Common myeloid progenitor, CD34-positive (primary cell): ENCODE measurements at regions not wholly inside any gene's neighbourhood (a gene's known extent, or its start where the extent isn't known, plus 50 kb on each side); places are given as distances from the start of the nearest gene placed in this dataset.

Source experiments
- CTCF ChIA-PET: fragments of 350-600 bp; sonication (Branson Sonifier 250); formaldehyde crosslinking; loops from one replicate; lab custom pipeline; 2021; ENCODE audit warnings: antibody characterized with exemption; lab: Charles Lee
- POLR2A ChIA-PET: fragments of 350-600 bp; sonication (Branson Sonifier 250); formaldehyde crosslinking; loops from one replicate; lab custom pipeline; 2021; ENCODE audit warnings: antibody characterized with exemption; lab: Charles Lee
- DNase-seq, 3 donors: peaks; one replicate each; pipeline versions ENCODE4 v3.0.0 to v3.0.0-alpha.2; 2013
- H3K27ac ChIP-seq, 2 experiments: 1 replicate in 1 of 2; 2 replicates in 1 of 2; pipeline ENCODE4 v1.7.0; 2013; ENCODE audit warnings: inconsistent platforms in 2 of 2, low read length in 2 of 2, mild to moderate bottlenecking in 2 of 2, low read depth in 1 of 2, moderate library complexity in 1 of 2; ENCODE audit not compliant: severe bottlenecking in 2 of 2, insufficient read depth in 1 of 2, poor library complexity in 1 of 2
- H3K27me3 ChIP-seq, 5 experiments: replicated peaks in 2 of 5; 1 replicate in 3 of 5; 2 replicates in 2 of 5; pipeline versions ENCODE4 v1.6.1 to v1.7.0; 2013; ENCODE audit warnings: low read length in 4 of 5, mild to moderate bottlenecking in 2 of 5, moderate library complexity in 2 of 5, inconsistent platforms in 1 of 5; ENCODE audit not compliant: insufficient read depth in 5 of 5, control insufficient read depth in 4 of 5
- H3K36me3 ChIP-seq, 4 experiments: 1 replicate in 2 of 4; 2 replicates in 2 of 4; pipeline versions ENCODE4 v1.6.1 to v1.7.0; 2013; ENCODE audit warnings: low read length in 3 of 4, control low read depth in 1 of 4, mild to moderate bottlenecking in 1 of 4; ENCODE audit not compliant: control insufficient read depth in 4 of 4, insufficient read depth in 4 of 4
- H3K4me1 ChIP-seq, 4 experiments: 1 replicate in 3 of 4; 2 replicates in 1 of 4; pipeline versions ENCODE4 v1.6.1 to v1.7.1; 2013; ENCODE audit warnings: low read length in 3 of 4, mild to moderate bottlenecking in 3 of 4, control low read depth in 1 of 4, inconsistent platforms in 1 of 4, moderate library complexity in 1 of 4; ENCODE audit not compliant: control insufficient read depth in 4 of 4, insufficient read depth in 4 of 4; ENCODE audit errors: control extremely low read depth in 1 of 4
- H3K4me3 ChIP-seq, 7 experiments: 1 replicate in 4 of 7; 2 replicates in 3 of 7; pipeline versions ENCODE4 v1.5.1 to v1.7.0; 2013; ENCODE audit warnings: mild to moderate bottlenecking in 7 of 7, low read length in 6 of 7, moderate library complexity in 6 of 7, inconsistent platforms in 2 of 7, low read depth in 2 of 7, control low read depth in 1 of 7; ENCODE audit not compliant: insufficient read depth in 4 of 7, control insufficient read depth in 1 of 7; ENCODE audit errors: extremely low read depth in 1 of 7
- H3K9me3 ChIP-seq, 5 experiments: 1 replicate in 4 of 5; 2 replicates in 1 of 5; pipeline versions ENCODE4 v1.6.1 to v1.7.1; 2013; ENCODE audit warnings: low read length in 4 of 5, mild to moderate bottlenecking in 2 of 5, inconsistent platforms in 1 of 5, low read depth in 1 of 5, moderate library complexity in 1 of 5; ENCODE audit not compliant: control insufficient read depth in 4 of 5, insufficient read depth in 2 of 5; ENCODE audit errors: control extremely low read depth in 1 of 5
- WGBS: methylation state at CpG from one replicate; pipeline ENCODE4 v1.1.5; 2013; ENCODE audit not compliant: insufficient coverage; 5-methylcytosine and 5-hydroxymethylcytosine counted together

DNA sequence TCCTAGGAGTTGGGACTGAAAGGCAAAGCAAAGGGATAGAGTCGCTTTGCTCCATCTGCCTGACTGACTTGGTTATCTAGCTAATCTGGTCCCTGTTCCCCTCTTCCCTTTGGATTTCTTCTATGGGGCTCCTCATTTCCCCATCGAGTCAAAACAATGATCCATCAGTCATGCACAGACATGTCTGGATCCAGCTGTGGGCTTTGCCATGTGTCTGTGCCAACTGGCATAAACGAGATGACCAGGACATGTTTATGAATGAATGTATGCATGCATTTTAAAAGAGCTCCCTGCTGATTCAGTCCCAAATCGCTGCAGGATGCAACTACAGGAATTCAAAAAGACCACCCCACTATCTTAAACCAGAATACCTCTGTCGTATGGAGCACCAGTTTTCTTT, 122.0 kb downstream of the ARL4A start:
- peaks cover 0 to 3% (median 0%) of the 10 kb centered on the region in 5 experiments for H3K9me3 ChIP-seq
- H3K27me3 ChIP-seq: no peaks in the 10 kb centered on the region
- no peaks in the 10 kb centered on the region for H3K36me3 ChIP-seq
- no peaks in the 10 kb centered on the region for H3K4me1 ChIP-seq
- WGBS: 100% methylated on average over 2 of the region's 5 CpGs
- H3K4me3 ChIP-seq: no peak overlapping the region
- H3K27ac ChIP-seq: no peak overlapping the region
- POLR2A ChIA-PET: no interaction called here
- CTCF ChIA-PET: no interaction called here
- DNase-seq: no peak

DNA sequence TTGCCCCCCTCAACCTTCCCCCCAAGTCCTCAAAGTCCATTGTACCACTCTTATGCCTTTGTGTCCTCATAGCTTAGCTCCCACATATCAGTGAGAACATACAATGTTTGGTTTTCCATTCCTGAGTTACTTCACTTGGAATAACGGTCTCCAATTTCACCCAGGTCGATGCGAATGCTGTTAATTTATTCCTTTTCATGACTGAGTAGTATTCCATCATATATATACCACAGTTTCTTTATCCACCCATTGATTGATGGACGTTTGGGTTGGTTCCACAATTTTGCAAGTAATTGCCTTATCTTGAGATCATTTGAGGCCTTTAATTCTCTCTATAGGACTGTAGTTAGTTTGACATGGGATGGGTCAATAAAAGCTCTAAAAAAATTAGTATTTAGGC, 124.7 kb downstream of the ARL4A start:
- H3K9me3 ChIP-seq: peaks cover 0 to 3% (median 0%) of the 10 kb centered on the region in 5 experiments
- no peak overlapping the region for H3K27ac ChIP-seq
- no peaks in the 10 kb centered on the region for H3K27me3 ChIP-seq
- ChIA-PET CTCF (no interaction called here), POLR2A (no interaction called here)
- DNase-seq: no peak
- H3K4me3 ChIP-seq: no peak overlapping the region
- no peaks in the 10 kb centered on the region for H3K4me1 ChIP-seq
- 86% methylated on average over 1 of the region's 4 CpGs for WGBS
- H3K36me3 ChIP-seq: no peaks in the 10 kb centered on the region

DNA sequence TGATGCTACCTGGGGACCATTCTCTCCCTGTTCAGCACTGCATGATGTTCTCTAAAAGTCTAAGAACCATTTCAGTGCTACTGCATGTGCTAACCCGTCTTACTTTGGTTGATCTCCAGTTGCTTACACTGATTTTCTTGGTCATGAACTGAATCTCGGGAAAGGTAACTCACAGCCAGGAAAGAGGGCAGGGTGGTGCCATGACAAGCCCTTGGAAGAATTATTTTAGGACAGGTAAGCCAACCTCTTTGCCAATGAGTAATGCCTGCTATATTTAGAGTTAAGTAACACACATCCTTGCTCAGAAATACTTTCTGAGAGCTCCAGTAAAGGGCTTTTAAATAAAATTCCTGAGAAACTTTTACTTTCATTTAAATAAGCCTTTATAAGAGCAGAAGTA, 126.7 kb downstream of the ARL4A start:
- CTCF ChIA-PET: no interaction called here

DNA sequence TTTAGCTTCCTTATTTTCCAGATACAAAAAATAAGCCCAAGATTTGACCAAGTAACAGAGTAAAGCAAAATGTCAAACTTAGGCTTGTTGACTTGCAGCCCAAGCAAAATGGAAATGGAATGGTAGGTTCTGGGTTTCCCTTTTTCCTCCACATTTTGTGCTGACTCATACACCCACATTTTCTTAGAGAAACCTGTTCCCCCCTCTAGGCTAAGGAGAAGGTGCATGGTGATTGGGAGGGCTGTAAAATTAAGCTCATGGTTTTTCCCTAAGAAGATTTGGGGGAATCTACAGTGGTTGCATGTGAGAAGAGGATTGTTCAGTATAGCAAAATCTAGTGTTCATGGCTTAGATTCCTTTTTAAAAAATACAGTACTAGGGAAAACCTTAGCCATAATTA, 127.4 kb downstream of the ARL4A start:
- no peak overlapping the region for H3K4me3 ChIP-seq
- H3K27ac ChIP-seq: no peak overlapping the region
- ChIA-PET CTCF (no interaction called here), POLR2A (no interaction called here)
- no peaks in the 10 kb centered on the region for H3K36me3 ChIP-seq
- peaks cover 0 to 3% (median 0%) of the 10 kb centered on the region in 5 experiments for H3K9me3 ChIP-seq
- no peaks in the 10 kb centered on the region for H3K27me3 ChIP-seq
- no peak for DNase-seq
- H3K4me1 ChIP-seq: no peaks in the 10 kb centered on the region

More for the DNA sequence above, 126.7 kb downstream of the ARL4A start:
- H3K27me3 ChIP-seq: no peaks in the 10 kb centered on the region
- 100% methylated on average over 2 of the region's 2 CpGs for WGBS
- DNase-seq: no peak
- H3K4me3 ChIP-seq: no peak overlapping the region
- POLR2A ChIA-PET: no interaction called here
- no peak overlapping the region for H3K27ac ChIP-seq
- H3K4me1 ChIP-seq: no peaks in the 10 kb centered on the region
- H3K36me3 ChIP-seq: no peaks in the 10 kb centered on the region
- H3K9me3 ChIP-seq: peaks cover 0 to 3% (median 0%) of the 10 kb centered on the region in 5 experiments

DNA sequence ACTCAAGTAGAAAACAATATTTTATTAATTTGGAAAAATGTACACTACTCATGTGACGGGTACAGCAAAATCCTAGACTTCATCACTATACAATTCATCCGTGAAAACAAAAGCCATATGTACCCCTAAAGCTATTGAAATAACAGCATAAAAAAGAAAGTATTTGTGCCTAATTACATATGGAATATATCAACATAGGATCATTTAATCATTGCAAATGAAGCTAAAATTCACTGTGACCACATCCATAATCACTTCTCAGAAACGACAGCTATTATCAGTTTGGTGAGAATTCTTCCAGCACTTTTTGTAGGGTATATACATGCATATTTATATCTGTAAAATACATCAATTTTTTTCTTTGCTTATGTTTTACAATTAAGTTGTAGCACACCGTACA, 128.0 kb downstream of the ARL4A start:
- no peak for DNase-seq
- Histone ChIP-seq H3K4me3 (no peak overlapping the region), H3K4me1 (no peaks in the 10 kb centered on the region), H3K9me3 (peaks cover 0 to 3% (median 0%) of the 10 kb centered on the region in 5 experiments), H3K27me3 (no peaks in the 10 kb centered on the region), H3K27ac (no peak overlapping the region), H3K36me3 (no peaks in the 10 kb centered on the region)
- WGBS: no CpG with 5 or more reads among the region's 4 CpGs
- ChIA-PET CTCF (no interaction called here), POLR2A (no interaction called here)

DNA sequence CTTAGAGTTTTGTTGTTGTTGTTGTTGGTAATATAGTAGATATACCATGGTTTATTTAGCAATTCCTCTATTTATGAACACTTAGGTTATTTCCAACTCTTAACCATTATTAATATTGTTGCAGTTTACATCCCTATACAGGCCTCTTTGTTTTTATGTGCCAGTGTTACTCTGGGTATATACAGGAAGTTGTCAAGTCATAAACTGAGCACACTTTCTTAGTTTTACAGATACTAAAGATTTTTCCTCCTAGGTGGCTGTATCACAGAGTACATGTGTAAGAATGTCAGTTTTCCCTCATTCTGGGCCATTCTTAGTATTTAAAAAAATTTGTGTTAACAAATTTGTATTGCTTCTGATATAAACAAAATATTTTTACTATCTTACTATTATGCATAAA, 128.4 kb downstream of the ARL4A start:
- H3K27ac ChIP-seq: no peak overlapping the region
- ChIA-PET CTCF (no interaction called here), POLR2A (no interaction called here)
- H3K27me3 ChIP-seq: no peaks in the 10 kb centered on the region
- no peaks in the 10 kb centered on the region for H3K36me3 ChIP-seq
- no peaks in the 10 kb centered on the region for H3K4me1 ChIP-seq
- no peak for DNase-seq
- peaks cover 0 to 3% (median 0%) of the 10 kb centered on the region in 5 experiments for H3K9me3 ChIP-seq
- H3K4me3 ChIP-seq: no peak overlapping the region

DNA sequence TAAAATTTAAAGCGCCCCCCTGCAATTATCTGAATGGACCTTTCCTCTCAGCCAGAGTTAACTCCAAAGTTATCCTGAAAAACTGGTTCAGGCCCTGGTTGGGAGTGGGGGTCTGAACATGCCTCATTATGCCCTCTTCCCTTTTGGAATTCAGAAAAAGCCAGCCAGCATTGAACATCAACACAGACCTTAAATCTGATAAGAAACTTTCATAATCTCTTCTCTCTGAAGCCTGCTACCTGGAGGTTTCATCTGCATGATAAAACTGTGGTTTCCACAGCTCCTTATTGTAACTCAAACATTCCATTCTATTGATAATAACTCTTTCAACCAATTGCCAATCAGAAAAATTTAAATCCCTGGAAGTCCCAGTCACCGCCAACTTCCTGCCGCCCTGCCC, 133.3 kb downstream of the ARL4A start:
- H3K9me3 ChIP-seq: no peaks in the 10 kb centered on the region
- no peaks in the 10 kb centered on the region for H3K4me1 ChIP-seq
- no peak overlapping the region for H3K27ac ChIP-seq
- 100% methylated on average over 1 of the region's 3 CpGs for WGBS
- ChIA-PET POLR2A (no interaction called here), CTCF (no interaction called here)
- H3K36me3 ChIP-seq: no peaks in the 10 kb centered on the region
- no peak for DNase-seq
- no peak overlapping the region for H3K4me3 ChIP-seq
- H3K27me3 ChIP-seq: no peaks in the 10 kb centered on the region
